Effector CD4-positive, alpha-beta T cell (primary cell): ENCODE measurements at regions not wholly inside any gene's neighbourhood (a gene's known extent, or its start where the extent isn't known, plus 50 kb on each side); places are given as distances from the start of the nearest gene placed in this dataset.

ENCODE experiments used
- DNase-seq: peaks from one replicate; pipeline ENCODE4 v3.0.0-alpha.2; 2020

GRCh38 chr3:187957165-187957581 lies 196.8 kb upstream of the LPP start:
- no peak for DNase-seq

- DNase-seq, result no peak
Measured at GRCh38 chr3:187957582-187957981, 196.4 kb upstream of the LPP start.

GRCh38 chr3:187958432-187959003 lies 195.4 kb upstream of the LPP start:
- peak; percentile 18 for DNase-seq

GRCh38 chr3:187960820-187961219 lies 193.1 kb upstream of the LPP start:
- no peak for DNase-seq

GRCh38 chr3:187961366-187961765 lies 192.6 kb upstream of the LPP start:
- no peak for DNase-seq

- no peak for DNase-seq
Measured at GRCh38 chr3:187963003-187963676, 190.8 kb upstream of the LPP start.

GRCh38 chr3:187963677-187964385 lies 190.1 kb upstream of the LPP start:
- no peak for DNase-seq

GRCh38 chr3:187964760-187965159 lies 189.2 kb upstream of the LPP start:
- no peak for DNase-seq

GRCh38 chr3:187966096-187966495 lies 187.9 kb upstream of the LPP start:
- DNase-seq, result no peak

- no peak for DNase-seq
Measured at GRCh38 chr3:187966636-187967406, 187.1 kb upstream of the LPP start.

- no peak for DNase-seq
Measured at GRCh38 chr3:187967993-187968392, 186.0 kb upstream of the LPP start.

GRCh38 chr3:187968883-187969580 lies 184.9 kb upstream of the LPP start:
- no peak for DNase-seq

GRCh38 chr3:187969581-187969950 lies 184.4 kb upstream of the LPP start:
- no peak for DNase-seq

GRCh38 chr3:187970106-187970505 lies 183.9 kb upstream of the LPP start:
- no peak for DNase-seq

- DNase-seq, result no peak
Measured at GRCh38 chr3:187971629-187972028, 182.3 kb upstream of the LPP start.

- no peak for DNase-seq
Measured at GRCh38 chr3:187972454-187972853, 181.5 kb upstream of the LPP start.

- no peak for DNase-seq
Measured at GRCh38 chr3:187973977-187974870, 179.7 kb upstream of the LPP start.

GRCh38 chr3:187974871-187975271 lies 179.1 kb upstream of the LPP start:
- DNase-seq, result no peak

GRCh38 chr3:187975561-187976364 lies 178.2 kb upstream of the LPP start:
- no peak for DNase-seq

- no peak for DNase-seq
Measured at GRCh38 chr3:187976365-187976900, 177.5 kb upstream of the LPP start.

- DNase-seq, result no peak
Measured at GRCh38 chr3:187977659-187978058, 176.3 kb upstream of the LPP start.
